ENCODE measurements at regions not wholly inside any gene's neighbourhood (a gene's known extent, or its start where the extent isn't known, plus 50 kb on each side); places are given as distances from the start of the nearest gene placed in this dataset.

GRCh38 chr3:174737966-174738365 is 121.2 kb upstream of the NAALADL2 start:
- TF ChIP-seq EZH2phosphoT487 (IDR thresholded peaks at IDR 0.05; ENCODE audit: borderline replicate concordance, low read length), result no peak
- TF ChIP-seq CTCF (conservative IDR thresholded peaks at IDR 0.05; ENCODE audit: low read depth, low read length), result no peak
- TF ChIP-seq EZH2 (IDR thresholded peaks at IDR 0.05; ENCODE audit: low read length, unreplicated experiment), result no peak
